K562 (cell line): ENCODE measurements at regions not wholly inside any gene's neighbourhood (a gene's known extent, or its start where the extent isn't known, plus 50 kb on each side); places are given as distances from the start of the nearest gene placed in this dataset.

ENCODE experiments used
- ATAC-seq: fragments of 200-7000 bp; cut with Tn5 transposase; 3 replicates; pipeline ENCODE4 v1.9.1; 2020; ENCODE audit warnings: moderate library complexity
- BruUV-seq: library from RNA; stranded (reverse); fragments of 400-500 nt; replicated peaks from 2 replicates; lab custom pipeline; 2021; lab: Mats Ljungman, UMichigan
- CTCF ChIA-PET: fragments of 300-600 bp; formaldehyde crosslinking; extraction: SDS; loops from one replicate; lab custom pipeline; 2021; ENCODE audit warnings: low intra/inter-chr PET ratio; lab: Yijun Ruan, JAX
- POLR2A ChIA-PET: fragments of 300-600, 350-650 bp; sonication (Branson Sonifier 250); formaldehyde crosslinking; extraction: SDS; loops from one replicate; lab custom pipeline; 2021; ENCODE audit warnings: antibody characterized with exemption, inconsistent platforms; lab: Yijun Ruan, JAX
- DNase-seq, 4 experiments: peaks; one replicate each; pipeline versions ENCODE4 v3.0.0 to v3.0.0-alpha.2; 2011 to 2018; ENCODE audit warnings: low spot score in 3 of 4, mixed read lengths in 3 of 4; ENCODE audit errors: extremely low read depth in 1 of 4
- FAIRE-seq: peaks from 2 replicates; lab custom pipeline; 2011; peaks lifted over from hg19 to GRCh38; lab: Jason Lieb, UNC
- H2AFZ ChIP-seq: 2 replicates; pipeline ENCODE4 v1.6.0; 2011; ENCODE audit warnings: low read depth, low read length, control low read depth, inconsistent platforms
- H3K27ac ChIP-seq: fragments of 200-600 bp; 3 replicates; pipeline ENCODE4 v1.8.0; 2011; ENCODE audit warnings: low read depth, mild to moderate bottlenecking, control low read depth, inconsistent platforms, low read length, moderate library complexity, mixed read lengths; ENCODE audit errors: extremely low read depth
- H3K27me3 ChIP-seq, 2 experiments: fragments of 300-600 bp in 1 of 2; 2 replicates in 1 of 2; 3 replicates in 1 of 2; pipeline versions ENCODE4 v1.6.0 to v1.8.0; 2011; ENCODE audit warnings: inconsistent platforms in 2 of 2, low read length in 2 of 2, mild to moderate bottlenecking in 1 of 2, mixed read lengths in 1 of 2, moderate library complexity in 1 of 2; ENCODE audit not compliant: control insufficient read depth in 2 of 2, insufficient read depth in 2 of 2
- H3K36me3 ChIP-seq: fragments of 300-600 bp; 3 replicates; pipeline ENCODE4 v1.8.0; 2011; ENCODE audit warnings: mild to moderate bottlenecking, low read length, inconsistent platforms; ENCODE audit not compliant: control insufficient read depth, insufficient read depth
- H3K4me1 ChIP-seq, 2 experiments: fragments of 200-600 bp in 1 of 2; replicated peaks in 1 of 2; 2 replicates in 1 of 2; 3 replicates in 1 of 2; pipeline versions ENCODE4 v1.5.1 to v1.8.0; 2011; ENCODE audit warnings: inconsistent platforms in 2 of 2, low read length in 2 of 2, mild to moderate bottlenecking in 1 of 2, mixed read lengths in 1 of 2, moderate library complexity in 1 of 2; ENCODE audit not compliant: control insufficient read depth in 2 of 2, insufficient read depth in 2 of 2
- H3K4me2 ChIP-seq: 2 replicates; pipeline ENCODE4 v1.6.1; 2011; ENCODE audit warnings: low read length, control low read depth, inconsistent platforms, mixed read lengths; ENCODE audit not compliant: insufficient read depth
- H3K4me3 ChIP-seq: fragments of 200-600 bp; sonication (generic), shearing (Covaris generic); 2 replicates; pipeline ENCODE4 v1.5.1; 2016; ENCODE audit warnings: control low read depth, inconsistent platforms
- H3K79me2 ChIP-seq: fragments of 200-600 bp; 3 replicates; pipeline ENCODE4 v1.8.0; 2011; ENCODE audit warnings: low read length, inconsistent platforms; ENCODE audit not compliant: control insufficient read depth, insufficient read depth
- H3K9ac ChIP-seq, 2 experiments: 2 replicates each; pipeline versions ENCODE4 v1.6.0 to v1.6.1; 2011; ENCODE audit warnings: low read depth in 2 of 2, low read length in 2 of 2, control low read depth in 1 of 2, inconsistent platforms in 1 of 2, mild to moderate bottlenecking in 1 of 2, mixed read lengths in 1 of 2; ENCODE audit not compliant: insufficient read depth in 1 of 2
- H3K9me1 ChIP-seq: one replicate; pipeline ENCODE4 v1.6.0; 2011; ENCODE audit warnings: inconsistent platforms, mild to moderate bottlenecking, low read length, moderate library complexity; ENCODE audit not compliant: control insufficient read depth, insufficient read depth
- H3K9me3 ChIP-seq: replicated peaks from 2 replicates; pipeline ENCODE4 v1.5.1; 2011; ENCODE audit warnings: low read depth, low read length, inconsistent platforms; ENCODE audit not compliant: control insufficient read depth, insufficient read depth
- H4K20me1 ChIP-seq: replicated peaks from 2 replicates; pipeline ENCODE4 v1.6.1; 2011; ENCODE audit warnings: low read length, inconsistent platforms, mixed read lengths; ENCODE audit not compliant: control insufficient read depth, insufficient read depth
- MLX ChIP-seq, 2 experiments: fragments of 450-650 bp in 1 of 2; sonication (generic) in 1 of 2; formaldehyde crosslinking; conservative IDR thresholded peaks; 2 replicates each; pipeline versions ENCODE4 v1.4.0 to v1.8.1; 2020 to 2022; ENCODE audit warnings: mild to moderate bottlenecking in 1 of 2, missing genetic modification reagents in 1 of 2
- PML ChIP-seq: IDR thresholded peaks from 2 replicates; pipeline ENCODE4 v1.6.1; 2012; ENCODE audit warnings: low read length, inconsistent platforms
- SNIP1 ChIP-seq: fragments of 450-650 bp; IDR thresholded peaks from 2 replicates; pipeline ENCODE4 v1.7.1; 2017; ENCODE audit warnings: low read depth, mild to moderate bottlenecking
- ZNF12 ChIP-seq: sonication (generic); formaldehyde crosslinking; IDR thresholded peaks from 2 replicates; pipeline ENCODE4 v1.4.0; 2020; ENCODE audit warnings: mild to moderate bottlenecking, missing genetic modification reagents
- ZNF175 ChIP-seq: fragments of 200-800 bp; sonication (Bioruptor generic); IDR thresholded peaks from 2 replicates; pipeline ENCODE4 v1.6.1; 2016; ENCODE audit warnings: low read depth, mild to moderate bottlenecking, missing genetic modification characterization, missing compliant biosample characterization
- ZNF76 ChIP-seq: fragments of 250-450 bp; sonication (Bioruptor Pico); IDR thresholded peaks from 2 replicates; pipeline ENCODE4 v1.4.0; 2020; ENCODE audit warnings: mild to moderate bottlenecking, moderate library complexity, borderline replicate concordance
- WGBS: fragments of 100-300 bp; shearing (Covaris generic); methylation state at CpG from one replicate; pipeline ENCODE4 v1.1.6; 2016; ENCODE audit warnings: low coverage, mixed read lengths; ENCODE audit not compliant: insufficient coverage; ENCODE audit errors: missing lambda C conversion rate; 5-methylcytosine and 5-hydroxymethylcytosine counted together
- in situ Hi-C: fragments of 300-500 bp; cut with MboI; formaldehyde crosslinking; loops from 4 replicates; pipeline ENCODE4 v1.15.0; 2018; ENCODE audit warnings: inconsistent platforms, mixed read lengths
- intact Hi-C: fragments of 100-400 bp; cut with micrococcal nuclease; formaldehyde crosslinking; loops from 2 replicates; pipeline ENCODE4 v1.14.2; 2022

GRCh38 chr15:69955240-69955894 lies 142.3 kb downstream of the TLE3 start:
- in situ Hi-C loops (no loop called here), intact Hi-C loops (no loop called here)
- Histone ChIP-seq H3K79me2 (no peaks in the 10 kb centered on the region), H3K9me1 (no peaks in the 10 kb centered on the region), H3K4me3 (no peak overlapping the region), H4K20me1 (no peaks in the 10 kb centered on the region), H3K4me1 (no peaks in the 10 kb centered on the region), H3K9me3 (no peaks in the 10 kb centered on the region), H3K4me2 (no peak overlapping the region), H3K27ac (no peak overlapping the region), H2AFZ (no peak overlapping the region), H3K27me3 (peaks cover 0 to 6% of the 10 kb centered on the region in 2 experiments; a peak in 3 of 5 replicates), H3K9ac (no peak overlapping the region), H3K36me3 (no peaks in the 10 kb centered on the region)
- no TSS peak for BruUV-seq
- POLR2A ChIA-PET, result no interaction called here
- no peak for ATAC-seq
- TF ChIP-seq ZNF12 (CRISPR knock-in tag) (no peak), ZNF76 (CRISPR knock-in tag) (no peak), MLX (CRISPR knock-in tag; conservative IDR thresholded peaks at IDR 0.05) (no peak), ZNF175 (CRISPR knock-in tag) (no peak)
- no peak for DNase-seq
- no peak for FAIRE-seq
- WGBS, result 0% methylated on average over 9 of the region's 9 CpGs
- CTCF ChIA-PET, result no interaction called here

- BruUV-seq, result no TSS peak
- CTCF ChIA-PET, result no interaction called here
- no peak for ATAC-seq
- 2% methylated on average over 4 of the region's 5 CpGs for WGBS
- Histone ChIP-seq H3K4me2 (no peak overlapping the region), H4K20me1 (no peaks in the 10 kb centered on the region), H3K27ac (no peak overlapping the region), H2AFZ (no peak overlapping the region), H3K4me3 (no peak overlapping the region), H3K4me1 (no peaks in the 10 kb centered on the region), H3K9ac (no peak overlapping the region)
- in situ Hi-C loops (no loop called here), intact Hi-C loops (no loop called here)
- DNase-seq, result no peak
- no peak for FAIRE-seq
- POLR2A ChIA-PET, result no interaction called here
- TF ChIP-seq PML, result no peak
- no peak for TF ChIP-seq SNIP1
- TF ChIP-seq, all 486 proteins: peak for 0
- H3K9me3 ChIP-seq, result no peaks in the 10 kb centered on the region
- H3K79me2 ChIP-seq, result no peaks in the 10 kb centered on the region
- H3K27me3 ChIP-seq, result peaks cover 0 to 6% of the 10 kb centered on the region in 2 experiments; a peak in 3 of 5 replicates
- no peaks in the 10 kb centered on the region for H3K9me1 ChIP-seq
- no peaks in the 10 kb centered on the region for H3K36me3 ChIP-seq
Observed at GRCh38 chr15:69956417-69956816, 141.3 kb downstream of the TLE3 start.
